HG03571 (cell line): ENCODE measurements at regions not wholly inside any gene's neighbourhood (a gene's known extent, or its start where the extent isn't known, plus 50 kb on each side); places are given as distances from the start of the nearest gene placed in this dataset.

Source experiments
- ATAC-seq: cut with Tn5 transposase; IDR thresholded peaks from one replicate; pipeline ENCODE4 v1.9.1; 2021; ENCODE audit not compliant: unreplicated experiment

GRCh38 chr13:69579351-69579750 lies 528.3 kb upstream of the ATXN8OS start:
- no peak for ATAC-seq

GRCh38 chr13:69571606-69572323 lies 535.9 kb upstream of the ATXN8OS start:
- no peak for ATAC-seq

- no peak for ATAC-seq
These were observed 540.1 kb upstream of the ATXN8OS start for GRCh38 chr13:69567514-69567913.

GRCh38 chr13:69566104-69566716 lies 541.4 kb upstream of the ATXN8OS start:
- no peak for ATAC-seq

GRCh38 chr13:69565334-69565733 lies 542.3 kb upstream of the ATXN8OS start:
- no peak for ATAC-seq

- no peak for ATAC-seq
These were observed 551.0 kb upstream of the ATXN8OS start for GRCh38 chr13:69556540-69557196.

GRCh38 chr13:69553976-69554375 lies 553.6 kb upstream of the ATXN8OS start:
- ATAC-seq, result no peak

GRCh38 chr13:69551193-69551592 lies 556.4 kb upstream of the ATXN8OS start:
- ATAC-seq, result no peak

GRCh38 chr13:69547780-69548179 lies 559.8 kb upstream of the ATXN8OS start:
- ATAC-seq, result no peak

GRCh38 chr13:69545551-69545950 lies 562.1 kb upstream of the ATXN8OS start:
- ATAC-seq, result no peak

GRCh38 chr13:69524459-69525150 lies 583.0 kb upstream of the ATXN8OS start:
- ATAC-seq, result no peak

GRCh38 chr13:69496981-69497380 lies 610.6 kb upstream of the ATXN8OS start:
- ATAC-seq, result no peak

- ATAC-seq, result no peak
These were observed 612.5 kb upstream of the ATXN8OS start for GRCh38 chr13:69495096-69495495.

GRCh38 chr13:69487576-69487975 lies 620.0 kb upstream of the ATXN8OS start:
- no peak for ATAC-seq

- ATAC-seq, result no peak
These were observed 621.5 kb upstream of the ATXN8OS start for GRCh38 chr13:69485991-69486592.

- no peak for ATAC-seq
These were observed 630.2 kb upstream of the ATXN8OS start for GRCh38 chr13:69477451-69477850.

- no peak for ATAC-seq
These were observed 633.5 kb upstream of the ATXN8OS start for GRCh38 chr13:69474011-69474685.

GRCh38 chr13:69468624-69469023 lies 639.0 kb upstream of the ATXN8OS start:
- no peak for ATAC-seq

- no peak for ATAC-seq
These were observed 646.2 kb upstream of the ATXN8OS start for GRCh38 chr13:69461397-69461796.

GRCh38 chr13:69459346-69459745 lies 648.3 kb upstream of the ATXN8OS start:
- no peak for ATAC-seq

GRCh38 chr13:69458013-69458412 lies 649.6 kb upstream of the ATXN8OS start:
- no peak for ATAC-seq
